DOHH2 (cell line): ENCODE measurements at regions not wholly inside any gene's neighbourhood (a gene's known extent, or its start where the extent isn't known, plus 50 kb on each side); places are given as distances from the start of the nearest gene placed in this dataset.

Experiments used
- H3F3A ChIP-seq: fragments of 200-600 bp; sonication (generic), shearing (Covaris generic); 2 replicates; pipeline ENCODE4 v1.6.0; 2016; ENCODE audit warnings: antibody characterized with exemption, mild to moderate bottlenecking; ENCODE audit not compliant: control insufficient read depth, insufficient read depth
- H3K27ac ChIP-seq: fragments of 200-600 bp; sonication (generic); 2 replicates; pipeline ENCODE4 v1.5.1; 2014; ENCODE audit warnings: low read depth, mild to moderate bottlenecking, low read length, moderate library complexity
- H3K27me3 ChIP-seq: fragments of 200-600 bp; sonication (generic); 2 replicates; pipeline ENCODE4 v1.6.1; 2014; ENCODE audit warnings: mild to moderate bottlenecking, low read length, mixed read lengths; ENCODE audit not compliant: control insufficient read depth
- H3K36me3 ChIP-seq: fragments of 200-600 bp; sonication (generic); 2 replicates; pipeline ENCODE4 v1.6.1; 2014; ENCODE audit warnings: mild to moderate bottlenecking, low read length, moderate library complexity, mixed read lengths; ENCODE audit not compliant: control insufficient read depth
- H3K4me1 ChIP-seq: fragments of 200-600 bp; sonication (generic); 2 replicates; pipeline ENCODE4 v1.6.1; 2014; ENCODE audit warnings: mild to moderate bottlenecking, low read length, mixed read lengths; ENCODE audit not compliant: control insufficient read depth
- H3K4me2 ChIP-seq: fragments of 200-600 bp; sonication (generic); 2 replicates; pipeline ENCODE4 v1.6.0; 2014; ENCODE audit warnings: mild to moderate bottlenecking, low read length, moderate library complexity
- H3K4me3 ChIP-seq: fragments of 200-600 bp; sonication (generic); 2 replicates; pipeline ENCODE4 v1.5.1; 2014; ENCODE audit warnings: mild to moderate bottlenecking, low read length, mixed read lengths
- H3K79me2 ChIP-seq: fragments of 200-600 bp; sonication (generic); 2 replicates; pipeline ENCODE4 v1.6.1; 2014; ENCODE audit warnings: mild to moderate bottlenecking, low read length, mixed read lengths; ENCODE audit not compliant: control insufficient read depth
- H3K9me2 ChIP-seq: fragments of 200-600 bp; sonication (generic); replicated peaks from 2 replicates; pipeline ENCODE4 v1.6.1; 2014; ENCODE audit warnings: mild to moderate bottlenecking, low read length, mixed read lengths; ENCODE audit not compliant: control insufficient read depth
- H3K9me3 ChIP-seq: fragments of 200-600 bp; sonication (generic); 2 replicates; pipeline ENCODE4 v1.6.1; 2014; ENCODE audit warnings: antibody characterized with exemption, low read length, mixed read lengths; ENCODE audit not compliant: control insufficient read depth, insufficient read depth
- H4K20me1 ChIP-seq: fragments of 200-600 bp; sonication (generic); 2 replicates; pipeline ENCODE4 v1.6.0; 2014; ENCODE audit warnings: low read depth, mild to moderate bottlenecking, antibody characterized with exemption, low read length, moderate library complexity; ENCODE audit not compliant: control insufficient read depth, insufficient read depth
- CTCF ChIP-seq: fragments of 200-600 bp; sonication (generic); IDR thresholded peaks from one replicate; pipeline ENCODE4 v1.5.1; 2014; ENCODE audit warnings: antibody characterized with exemption, mild to moderate bottlenecking, low read depth, low read length; ENCODE audit not compliant: poor library complexity, severe bottlenecking
- EZH2phosphoT487 ChIP-seq: fragments of 200-600 bp; sonication (generic); IDR thresholded peaks from 2 replicates; pipeline ENCODE4 v1.6.1; 2017; ENCODE audit warnings: borderline replicate concordance, mild to moderate bottlenecking, antibody characterized with exemption, low read length, moderate library complexity, mixed read lengths

- TF ChIP-seq CTCF (no peak), EZH2phosphoT487 (no peak)
- no peak overlapping the region for H3K4me2 ChIP-seq
- H3K9me2 ChIP-seq = no peaks in the 10 kb centered on the region
- H4K20me1 ChIP-seq = no peaks in the 10 kb centered on the region
- peaks cover 17% of the 10 kb centered on the region for H3K4me1 ChIP-seq
- H3K9me3 ChIP-seq = no peaks in the 10 kb centered on the region
- no peaks in the 10 kb centered on the region for H3K79me2 ChIP-seq
- peaks cover 10% of the 10 kb centered on the region for H3K27me3 ChIP-seq
- no peak overlapping the region for H3K4me3 ChIP-seq
- no peaks in the 10 kb centered on the region for H3F3A ChIP-seq
- no peaks in the 10 kb centered on the region for H3K36me3 ChIP-seq
- no peak overlapping the region for H3K27ac ChIP-seq
Measured at GRCh38 chr11:76287227-76287626, 80.9 kb upstream of the WNT11 start.

GRCh38 chr11:76285397-76286104, 79.2 kb upstream of the WNT11 start:
- no peaks in the 10 kb centered on the region for H3K27me3 ChIP-seq
- H3K9me2 ChIP-seq = no peaks in the 10 kb centered on the region
- H3K4me2 ChIP-seq = no peak overlapping the region
- no peaks in the 10 kb centered on the region for H3F3A ChIP-seq
- H3K79me2 ChIP-seq = no peaks in the 10 kb centered on the region
- H3K4me1 ChIP-seq = peaks cover 17% of the 10 kb centered on the region
- H3K27ac ChIP-seq = no peak overlapping the region
- TF ChIP-seq EZH2phosphoT487 (no peak), CTCF (no peak)
- no peaks in the 10 kb centered on the region for H3K36me3 ChIP-seq
- H4K20me1 ChIP-seq = no peaks in the 10 kb centered on the region
- H3K9me3 ChIP-seq = no peaks in the 10 kb centered on the region
- no peak overlapping the region for H3K4me3 ChIP-seq

- H3K4me3 ChIP-seq = no peak overlapping the region
Measured at GRCh38 chr11:76284161-76284560, 77.9 kb upstream of the WNT11 start.

More at GRCh38 chr11:76284161-76284560, 77.9 kb upstream of the WNT11 start:
- Histone ChIP-seq H3K9me3 (no peaks in the 10 kb centered on the region), H3K27ac (no peak overlapping the region), H3F3A (no peaks in the 10 kb centered on the region), H3K36me3 (no peaks in the 10 kb centered on the region), H4K20me1 (no peaks in the 10 kb centered on the region), H3K4me1 (peaks cover 17% of the 10 kb centered on the region), H3K27me3 (no peaks in the 10 kb centered on the region), H3K79me2 (no peaks in the 10 kb centered on the region), H3K4me2 (no peak overlapping the region), H3K9me2 (no peaks in the 10 kb centered on the region)
- TF ChIP-seq CTCF (no peak), EZH2phosphoT487 (no peak)
